ENCODE measurements at regions not wholly inside any gene's neighbourhood (a gene's known extent, or its start where the extent isn't known, plus 50 kb on each side); places are given as distances from the start of the nearest gene placed in this dataset.

DNA sequence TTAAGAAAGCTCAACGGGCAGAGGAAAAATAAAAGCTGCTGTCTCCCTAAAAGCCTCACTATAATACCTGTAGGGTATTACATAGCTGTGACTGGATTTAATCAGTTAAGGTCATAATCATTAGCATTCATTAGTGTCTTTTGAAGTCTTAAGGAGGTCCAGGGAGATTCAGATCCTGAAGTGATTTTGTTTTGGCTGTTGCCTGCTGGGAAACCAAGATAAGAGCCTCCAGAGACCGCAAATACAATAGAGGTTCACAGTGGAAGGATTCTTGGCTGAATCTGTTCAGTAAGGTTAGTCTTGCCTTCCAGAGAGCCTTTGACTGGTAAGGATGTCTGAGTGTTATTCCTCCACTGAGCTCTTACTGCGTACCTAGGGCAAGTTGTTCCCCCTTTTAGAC is 54.0 kb upstream of the TNFRSF19 start:
- TF ChIP-seq POLR2A (IDR thresholded peaks at IDR 0.05), result no peak
- TF ChIP-seq CTCF (IDR thresholded peaks at IDR 0.05), result no peak
- H3K4me3 ChIP-seq, result no peak overlapping the region
- intact Hi-C loops (cut with DNase I), result no loop called here
- H3K9me3 ChIP-seq, result no peaks in the 10 kb centered on the region
- 82 to 86% methylated on average over 3 of the region's 3 CpGs for WGBS, 2 donors
- peaks cover 0 to 18% (median 0%) of the 10 kb centered on the region in 3 donors for H3K4me1 ChIP-seq
- no peaks in the 10 kb centered on the region for H3K36me3 ChIP-seq
- H3K27me3 ChIP-seq, result no peaks in the 10 kb centered on the region
- H3K27ac ChIP-seq, result no peak overlapping the region
- DNase-seq, result no peak

- 60 to 81% methylated on average over 2 of the region's 2 CpGs for WGBS, 2 donors
- no peak for DNase-seq
- no peaks in the 10 kb centered on the region for H3K36me3 ChIP-seq
- H3K27ac ChIP-seq, result no peak overlapping the region
- no peak overlapping the region for H3K4me3 ChIP-seq
- intact Hi-C loops (cut with DNase I), result no loop called here
- TF ChIP-seq CTCF (IDR thresholded peaks at IDR 0.05) (no peak), POLR2A (IDR thresholded peaks at IDR 0.05) (no peak)
- H3K27me3 ChIP-seq, result no peaks in the 10 kb centered on the region
- H3K9me3 ChIP-seq, result no peaks in the 10 kb centered on the region
- peaks cover 0 to 15% (median 0%) of the 10 kb centered on the region in 3 donors for H3K4me1 ChIP-seq
These were observed 53.5 kb upstream of the TNFRSF19 start for GRCh38 chr13:23516702-23517101.

GRCh38 chr13:23518231-23518630 is 52.0 kb upstream of the TNFRSF19 start:
- TF ChIP-seq POLR2A (IDR thresholded peaks at IDR 0.05) (no peak), CTCF (IDR thresholded peaks at IDR 0.05) (no peak)
- intact Hi-C loops (cut with DNase I), result no loop called here
- WGBS, 2 donors, result 86 to 97% methylated on average over 3 of the region's 3 CpGs

More at GRCh38 chr13:23518231-23518630, 52.0 kb upstream of the TNFRSF19 start:
- H3K4me3 ChIP-seq, result no peak overlapping the region
- no peak overlapping the region for H3K27ac ChIP-seq
- no peaks in the 10 kb centered on the region for H3K9me3 ChIP-seq
- no peaks in the 10 kb centered on the region for H3K27me3 ChIP-seq
- no peaks in the 10 kb centered on the region for H3K36me3 ChIP-seq
- DNase-seq, result no peak
- peaks cover 0 to 15% (median 0%) of the 10 kb centered on the region in 3 donors for H3K4me1 ChIP-seq
